Stimulated activated CD4-positive, alpha-beta T cell treated with anti-CD3 and anti-CD28 coated beads, TNF-alpha, amount 100 ng/mL, for 48 hours (primary cell): ENCODE measurements at regions not wholly inside any gene's neighbourhood (a gene's known extent, or its start where the extent isn't known, plus 50 kb on each side); places are given as distances from the start of the nearest gene placed in this dataset.

Source experiments
- DNase-seq, 3 donors: peaks; one replicate each; pipeline ENCODE4 v3.0.0-alpha.2; 2020; ENCODE audit warnings: low read depth in 3 of 3

DNA sequence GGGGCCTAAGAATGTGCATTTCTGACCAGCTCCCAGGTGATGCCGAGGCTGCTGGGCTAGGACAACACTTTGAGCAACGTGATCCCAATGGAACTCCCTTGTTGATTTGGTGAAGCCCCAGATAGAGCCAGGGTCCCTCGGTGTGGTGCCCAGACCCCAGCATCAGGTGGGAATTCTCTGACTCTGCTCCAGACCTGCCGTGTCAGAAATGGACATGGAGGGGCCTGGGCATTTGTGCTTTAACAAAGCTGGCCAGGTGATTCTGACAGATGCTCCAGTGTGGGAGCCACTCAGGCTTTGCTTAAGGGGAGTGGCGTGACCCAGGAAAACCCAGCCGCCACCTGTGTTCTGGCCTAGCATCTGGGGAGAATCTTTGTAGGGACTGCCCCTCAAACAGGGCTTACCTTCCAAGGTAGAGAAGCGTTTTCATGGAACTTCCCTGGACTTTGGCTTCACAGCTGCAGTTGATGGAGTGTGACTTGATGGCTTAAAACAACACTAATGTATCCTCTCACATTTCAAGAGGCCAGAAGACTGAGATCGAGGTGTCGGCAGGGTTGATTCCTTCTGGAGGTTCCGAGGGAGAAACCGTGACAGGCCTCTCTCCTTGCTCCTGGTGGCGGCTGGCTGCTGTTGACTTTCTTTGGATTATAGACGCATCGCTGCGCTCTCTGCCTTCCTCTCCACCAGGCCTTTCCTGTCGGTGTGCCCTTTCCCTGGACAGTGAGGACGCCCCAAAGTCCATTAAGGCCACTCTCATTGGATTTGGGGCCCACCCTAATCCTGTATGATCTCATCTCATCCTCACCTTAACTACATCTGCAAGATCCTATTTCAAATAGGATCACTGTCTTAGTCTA, 57.0 kb upstream of the HDAC4 start:
- no peak for DNase-seq

GRCh38 chr2:239456940-239457339, 56.1 kb upstream of the HDAC4 start:
- no peak for DNase-seq

DNA sequence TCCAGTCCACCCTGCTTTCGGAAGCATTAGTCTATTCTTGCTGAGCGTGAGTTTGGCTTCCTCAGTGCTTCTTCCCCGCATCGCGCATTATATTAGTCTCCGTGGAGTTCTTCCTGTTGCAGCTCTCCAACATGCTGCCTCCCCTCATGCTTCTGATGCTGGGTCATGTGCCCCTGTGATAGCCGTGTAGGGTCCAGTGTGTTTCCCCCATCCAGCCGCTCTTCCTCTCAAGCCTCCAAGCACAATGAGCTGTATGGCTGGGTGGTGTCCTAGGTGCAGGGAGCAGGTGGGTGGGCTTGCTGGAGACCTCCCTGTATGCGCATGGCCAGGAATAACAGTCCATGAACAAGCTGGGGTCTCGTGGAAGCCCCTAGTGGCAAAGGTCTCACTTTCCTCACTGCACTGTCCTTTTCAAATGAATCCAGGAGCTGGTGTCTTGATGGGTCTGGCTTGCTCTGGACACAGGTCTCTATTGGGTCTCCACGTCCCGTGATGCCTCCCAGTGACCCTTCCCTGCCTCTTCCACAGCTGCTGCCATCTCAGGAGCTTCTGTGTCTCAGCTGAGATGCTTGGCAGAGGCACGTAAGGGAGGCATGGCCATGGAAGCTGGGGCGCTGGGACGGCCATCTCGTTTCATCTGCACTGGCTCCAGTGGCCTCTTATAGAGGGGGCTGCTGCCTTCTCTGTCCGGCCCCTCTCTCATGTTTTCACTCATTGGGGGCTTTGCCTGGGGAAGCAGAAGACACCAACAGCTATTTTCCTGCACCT, 54.8 kb upstream of the HDAC4 start:
- no peak for DNase-seq

- no peak for DNase-seq
These were observed 53.7 kb upstream of the HDAC4 start for GRCh38 chr2:239454507-239454906.
